ENCODE measurements at regions not wholly inside any gene's neighbourhood (a gene's known extent, or its start where the extent isn't known, plus 50 kb on each side); places are given as distances from the start of the nearest gene placed in this dataset.

DNA sequence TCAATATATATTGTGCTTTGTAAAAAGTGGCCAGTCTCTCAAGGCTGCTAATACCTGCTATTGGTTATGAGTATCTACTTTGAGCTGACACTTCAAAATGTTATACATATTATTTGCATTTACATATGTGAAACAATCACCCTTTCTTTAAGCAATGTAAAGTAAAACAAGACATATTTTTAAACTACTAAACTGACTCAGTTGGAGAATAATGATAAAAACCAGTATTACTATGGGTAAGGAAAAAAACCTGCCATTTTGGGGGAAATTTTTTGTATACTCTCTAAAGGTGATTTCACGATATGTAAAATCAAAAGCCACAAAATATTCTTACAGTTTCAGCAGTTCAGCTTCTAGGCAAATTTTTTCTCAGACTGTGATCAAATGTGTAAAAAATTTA, 232.3 kb downstream of the PRL start:
- TF ChIP-seq, protein P1, sequence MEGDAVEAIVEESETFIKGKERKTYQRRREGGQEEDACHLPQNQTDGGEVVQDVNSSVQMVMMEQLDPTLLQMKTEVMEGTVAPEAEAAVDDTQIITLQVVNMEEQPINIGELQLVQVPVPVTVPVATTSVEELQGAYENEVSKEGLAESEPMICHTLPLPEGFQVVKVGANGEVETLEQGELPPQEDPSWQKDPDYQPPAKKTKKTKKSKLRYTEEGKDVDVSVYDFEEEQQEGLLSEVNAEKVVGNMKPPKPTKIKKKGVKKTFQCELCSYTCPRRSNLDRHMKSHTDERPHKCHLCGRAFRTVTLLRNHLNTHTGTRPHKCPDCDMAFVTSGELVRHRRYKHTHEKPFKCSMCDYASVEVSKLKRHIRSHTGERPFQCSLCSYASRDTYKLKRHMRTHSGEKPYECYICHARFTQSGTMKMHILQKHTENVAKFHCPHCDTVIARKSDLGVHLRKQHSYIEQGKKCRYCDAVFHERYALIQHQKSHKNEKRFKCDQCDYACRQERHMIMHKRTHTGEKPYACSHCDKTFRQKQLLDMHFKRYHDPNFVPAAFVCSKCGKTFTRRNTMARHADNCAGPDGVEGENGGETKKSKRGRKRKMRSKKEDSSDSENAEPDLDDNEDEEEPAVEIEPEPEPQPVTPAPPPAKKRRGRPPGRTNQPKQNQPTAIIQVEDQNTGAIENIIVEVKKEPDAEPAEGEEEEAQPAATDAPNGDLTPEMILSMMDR (IDR thresholded peaks at IDR 0.05; ENCODE audit: low read length), result no peak
- TF ChIP-seq EZH2 (IDR thresholded peaks at IDR 0.05; ENCODE audit: borderline replicate concordance, low read length), result no peak

All from OCI-LY1 (cell line).